Astrocyte (in vitro differentiated cells and primary cell): ENCODE measurements at regions not wholly inside any gene's neighbourhood (a gene's known extent, or its start where the extent isn't known, plus 50 kb on each side); places are given as distances from the start of the nearest gene placed in this dataset.

Experiments
- DNase-seq: peaks from one replicate; pipeline ENCODE4 v3.0.0-alpha.2; 2010; ENCODE audit warnings: low read depth
- FAIRE-seq: peaks from 2 replicates; lab custom pipeline; 2011; peaks lifted over from hg19 to GRCh38; lab: Jason Lieb, UNC
- H2AFZ ChIP-seq: 2 replicates; pipeline ENCODE4 v1.6.0; 2012; ENCODE audit warnings: low read depth, low read length, inconsistent platforms
- H3K27ac ChIP-seq: 2 replicates; pipeline ENCODE4 v1.5.1; 2011; ENCODE audit warnings: low read depth, low read length, inconsistent platforms
- H3K27me3 ChIP-seq: 2 replicates; pipeline ENCODE4 v1.6.0; 2011; ENCODE audit warnings: low read length, inconsistent platforms; ENCODE audit not compliant: insufficient read depth
- H3K36me3 ChIP-seq: 2 replicates; pipeline ENCODE4 v1.5.1; 2011; ENCODE audit warnings: low read length, inconsistent platforms; ENCODE audit not compliant: insufficient read depth
- H3K4me1 ChIP-seq: 2 replicates; pipeline ENCODE4 v1.5.1; 2011; ENCODE audit warnings: low read length, inconsistent platforms; ENCODE audit not compliant: insufficient read depth
- H3K4me2 ChIP-seq: 2 replicates; pipeline ENCODE4 v1.6.0; 2012; ENCODE audit warnings: low read length, inconsistent platforms
- H3K4me3 ChIP-seq: 2 replicates; pipeline ENCODE4 v1.5.1; 2011; ENCODE audit warnings: low read depth, mild to moderate bottlenecking, low read length, inconsistent platforms; ENCODE audit not compliant: insufficient read depth
- H3K79me2 ChIP-seq: 2 replicates; pipeline ENCODE4 v1.6.0; 2012; ENCODE audit warnings: mild to moderate bottlenecking, low read length, inconsistent platforms; ENCODE audit not compliant: insufficient read depth
- H3K9ac ChIP-seq: 2 replicates; pipeline ENCODE4 v1.6.0; 2012; ENCODE audit warnings: mild to moderate bottlenecking, low read length, inconsistent platforms
- H3K9me3 ChIP-seq: 2 replicates; pipeline ENCODE4 v1.5.1; 2012; ENCODE audit warnings: low read depth, mild to moderate bottlenecking, low read length, inconsistent platforms; ENCODE audit not compliant: insufficient read depth
- H4K20me1 ChIP-seq: 2 replicates; pipeline ENCODE4 v1.6.0; 2012; ENCODE audit warnings: low read length, inconsistent platforms; ENCODE audit not compliant: insufficient read depth
- H3K27ac Mint-ChIP-seq: one replicate; pipeline ENCODE4 v1.8.0; 2021; ENCODE audit warnings: mild to moderate bottlenecking, mixed read lengths; ENCODE audit not compliant: unreplicated experiment
- H3K27me3 Mint-ChIP-seq: one replicate; pipeline ENCODE4 v1.8.0; 2021; ENCODE audit warnings: low read depth, mixed read lengths; ENCODE audit not compliant: unreplicated experiment
- H3K36me3 Mint-ChIP-seq: one replicate; pipeline ENCODE4 v1.8.0; 2021; ENCODE audit warnings: low read depth, mixed read lengths; ENCODE audit not compliant: unreplicated experiment
- H3K4me1 Mint-ChIP-seq: one replicate; pipeline ENCODE4 v1.8.0; 2021; ENCODE audit warnings: low read depth, mixed read lengths; ENCODE audit not compliant: unreplicated experiment
- H3K4me3 Mint-ChIP-seq: one replicate; pipeline ENCODE4 v1.8.0; 2021; ENCODE audit warnings: mild to moderate bottlenecking, moderate library complexity, mixed read lengths; ENCODE audit not compliant: unreplicated experiment
- H3K9me3 Mint-ChIP-seq: one replicate; pipeline ENCODE4 v1.8.0; 2021; ENCODE audit warnings: mild to moderate bottlenecking, mixed read lengths; ENCODE audit not compliant: unreplicated experiment
- EZH2 ChIP-seq: IDR thresholded peaks from 2 replicates; pipeline ENCODE4 v1.6.1; 2012; ENCODE audit warnings: mild to moderate bottlenecking, low read length, inconsistent platforms; ENCODE audit not compliant: insufficient read depth
- TF ChIP-seq, protein P1 (sequence below): IDR thresholded peaks from 2 replicates; pipeline ENCODE4 v1.5.1; 2011; ENCODE audit warnings: low read depth, mild to moderate bottlenecking, inconsistent platforms, low read length, moderate library complexity; ENCODE audit not compliant: insufficient read depth

DNA sequence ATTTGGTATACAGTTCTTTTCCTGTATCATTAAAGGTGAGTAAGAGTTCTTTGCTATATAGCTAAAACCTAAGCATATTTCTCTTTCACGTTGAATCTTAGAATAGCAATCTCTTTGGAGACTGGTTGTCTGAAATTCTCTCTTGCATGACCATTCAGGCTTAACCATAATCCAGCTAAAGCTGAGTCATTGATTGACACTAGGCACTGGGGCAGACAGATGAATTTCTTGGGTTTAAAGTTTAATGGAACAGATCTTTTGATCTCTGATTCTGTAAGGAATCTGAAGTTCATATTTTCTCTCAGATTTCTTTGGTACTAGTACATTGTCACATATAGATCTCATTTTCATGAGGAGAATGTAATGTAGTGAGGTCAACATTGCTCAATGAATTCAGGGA is 397.3 kb upstream of the MIR17HG start:
- no peak overlapping the region for H2AFZ ChIP-seq
- no peaks in the 10 kb centered on the region for H3K79me2 ChIP-seq
- no peak overlapping the region for H3K4me2 ChIP-seq

GRCh38 chr13:90951663-90952062 is 395.8 kb upstream of the MIR17HG start:
- Histone ChIP-seq H3K4me1 (no peaks in the 10 kb centered on the region), H3K36me3 (no peaks in the 10 kb centered on the region), H3K79me2 (no peaks in the 10 kb centered on the region), H4K20me1 (no peaks in the 10 kb centered on the region), H3K27ac (no peak overlapping the region), H3K4me3 (no peak overlapping the region), H2AFZ (no peak overlapping the region), H3K4me2 (no peak overlapping the region), H3K9me3 (no peaks in the 10 kb centered on the region), H3K9ac (no peak overlapping the region), H3K27me3 (no peaks in the 10 kb centered on the region)
- DNase-seq (no peak), FAIRE-seq (no peak)
- TF ChIP-seq, protein P1, sequence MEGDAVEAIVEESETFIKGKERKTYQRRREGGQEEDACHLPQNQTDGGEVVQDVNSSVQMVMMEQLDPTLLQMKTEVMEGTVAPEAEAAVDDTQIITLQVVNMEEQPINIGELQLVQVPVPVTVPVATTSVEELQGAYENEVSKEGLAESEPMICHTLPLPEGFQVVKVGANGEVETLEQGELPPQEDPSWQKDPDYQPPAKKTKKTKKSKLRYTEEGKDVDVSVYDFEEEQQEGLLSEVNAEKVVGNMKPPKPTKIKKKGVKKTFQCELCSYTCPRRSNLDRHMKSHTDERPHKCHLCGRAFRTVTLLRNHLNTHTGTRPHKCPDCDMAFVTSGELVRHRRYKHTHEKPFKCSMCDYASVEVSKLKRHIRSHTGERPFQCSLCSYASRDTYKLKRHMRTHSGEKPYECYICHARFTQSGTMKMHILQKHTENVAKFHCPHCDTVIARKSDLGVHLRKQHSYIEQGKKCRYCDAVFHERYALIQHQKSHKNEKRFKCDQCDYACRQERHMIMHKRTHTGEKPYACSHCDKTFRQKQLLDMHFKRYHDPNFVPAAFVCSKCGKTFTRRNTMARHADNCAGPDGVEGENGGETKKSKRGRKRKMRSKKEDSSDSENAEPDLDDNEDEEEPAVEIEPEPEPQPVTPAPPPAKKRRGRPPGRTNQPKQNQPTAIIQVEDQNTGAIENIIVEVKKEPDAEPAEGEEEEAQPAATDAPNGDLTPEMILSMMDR = no peak
- TF ChIP-seq EZH2 = no peak
- Mint-ChIP-seq H3K36me3 (no peaks in the 10 kb centered on the region), H3K4me1 (peaks cover 16% of the 10 kb centered on the region), H3K27me3 (no peaks in the 10 kb centered on the region), H3K4me3 (no peak overlapping the region), H3K9me3 (peaks cover 2% of the 10 kb centered on the region), H3K27ac (no peak overlapping the region)

More for the DNA sequence above, 397.3 kb upstream of the MIR17HG start:
- Histone ChIP-seq H3K4me1 (no peaks in the 10 kb centered on the region), H3K27ac (no peak overlapping the region), H3K36me3 (no peaks in the 10 kb centered on the region), H3K9me3 (no peaks in the 10 kb centered on the region), H3K27me3 (no peaks in the 10 kb centered on the region), H4K20me1 (no peaks in the 10 kb centered on the region), H3K4me3 (no peak overlapping the region), H3K9ac (no peak overlapping the region)
- Mint-ChIP-seq H3K9me3 (peaks cover 2% of the 10 kb centered on the region), H3K27ac (no peak overlapping the region), H3K27me3 (no peaks in the 10 kb centered on the region), H3K36me3 (no peaks in the 10 kb centered on the region), H3K4me1 (peaks cover 18% of the 10 kb centered on the region), H3K4me3 (no peak overlapping the region)
- TF ChIP-seq EZH2 = no peak
- TF ChIP-seq, protein P1 = no peak
- FAIRE-seq (no peak), DNase-seq (no peak)

DNA sequence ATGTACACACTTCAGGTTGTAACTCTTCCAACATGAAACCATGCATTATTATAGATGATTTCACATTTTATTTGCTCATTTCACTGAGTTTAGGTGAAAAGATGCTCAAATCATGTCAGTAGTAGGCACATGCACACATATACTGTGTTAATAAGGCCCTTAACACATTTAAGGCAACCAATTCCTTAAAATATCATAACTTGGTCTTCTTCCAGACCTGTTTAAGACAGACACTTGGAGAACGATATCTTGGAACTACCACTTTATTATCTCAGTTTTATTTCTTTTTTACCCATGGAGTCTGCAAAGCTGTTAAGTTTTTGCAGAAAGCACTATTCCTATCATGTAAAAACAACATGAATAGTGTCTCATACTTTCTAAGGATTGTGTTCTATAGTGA is 395.2 kb upstream of the MIR17HG start:
- Histone ChIP-seq H3K79me2 (no peaks in the 10 kb centered on the region), H3K4me2 (no peak overlapping the region), H3K4me3 (no peak overlapping the region), H3K36me3 (no peaks in the 10 kb centered on the region), H3K27me3 (no peaks in the 10 kb centered on the region), H2AFZ (no peak overlapping the region), H3K4me1 (no peaks in the 10 kb centered on the region), H3K27ac (no peak overlapping the region), H3K9me3 (no peaks in the 10 kb centered on the region), H3K9ac (no peak overlapping the region), H4K20me1 (no peaks in the 10 kb centered on the region)
- H3K27me3 Mint-ChIP-seq = no peaks in the 10 kb centered on the region
- peaks cover 2% of the 10 kb centered on the region for H3K9me3 Mint-ChIP-seq
- H3K27ac Mint-ChIP-seq = no peak overlapping the region
- H3K4me1 Mint-ChIP-seq = peaks cover 16% of the 10 kb centered on the region
- H3K36me3 Mint-ChIP-seq = no peaks in the 10 kb centered on the region
- TF ChIP-seq, protein P1 = no peak
- TF ChIP-seq EZH2 = no peak
- FAIRE-seq (no peak), DNase-seq (no peak)
- no peak overlapping the region for H3K4me3 Mint-ChIP-seq
